Mammary epithelial cell (primary cell): ENCODE measurements at regions not wholly inside any gene's neighbourhood (a gene's known extent, or its start where the extent isn't known, plus 50 kb on each side); places are given as distances from the start of the nearest gene placed in this dataset.

ENCODE experiments used
- CTCF ChIP-seq, 2 donors: IDR thresholded peaks in 1 of 2; conservative IDR thresholded peaks in 1 of 2; 2 replicates each; pipeline ENCODE4 v1.5.1; 2011 to 2012; ENCODE audit warnings: inconsistent platforms in 2 of 2, low read length in 2 of 2, mild to moderate bottlenecking in 2 of 2, control low read depth in 1 of 2, low read depth in 1 of 2; ENCODE audit not compliant: insufficient read depth in 1 of 2; ENCODE audit errors: extremely low read depth in 1 of 2
- EZH2 ChIP-seq: IDR thresholded peaks from 2 replicates; pipeline ENCODE4 v1.6.1; 2012; ENCODE audit warnings: low read length, inconsistent platforms, borderline replicate concordance

GRCh38 chr12:47556261-47557030 is 149.4 kb downstream of the RPAP3 start:
- TF ChIP-seq CTCF (conservative IDR thresholded peaks at IDR 0.05 in 1 of 2, IDR thresholded peaks at IDR 0.05 in 1 of 2; ENCODE audit: extremely low read depth in 1 of 2, insufficient read depth in 1 of 2, low read depth in 1 of 2, low read length in 2 of 2): no peak
- TF ChIP-seq EZH2: no peak
